OCI-LY1 (cell line): ENCODE measurements at regions not wholly inside any gene's neighbourhood (a gene's known extent, or its start where the extent isn't known, plus 50 kb on each side); places are given as distances from the start of the nearest gene placed in this dataset.

Experiments used
- H2AFZ ChIP-seq: fragments of 200-600 bp; sonication (generic), shearing (Covaris generic); 2 replicates; pipeline ENCODE4 v1.6.0; 2014; ENCODE audit warnings: antibody characterized with exemption, mild to moderate bottlenecking, low read length
- H3F3A ChIP-seq: fragments of 200-600 bp; sonication (generic), shearing (Covaris generic); 2 replicates; pipeline ENCODE4 v1.6.0; 2014; ENCODE audit warnings: mild to moderate bottlenecking, antibody characterized with exemption, low read length, moderate library complexity; ENCODE audit not compliant: insufficient read depth
- H3K27ac ChIP-seq: fragments of 200-600 bp; sonication (generic); 2 replicates; pipeline ENCODE4 v1.5.1; 2014; ENCODE audit warnings: low read length, mixed run types, mild to moderate bottlenecking, low read depth; ENCODE audit not compliant: poor library complexity, severe bottlenecking
- H3K27me3 ChIP-seq: fragments of 200-600 bp; sonication (generic); 2 replicates; pipeline ENCODE4 v1.6.0; 2014; ENCODE audit warnings: antibody characterized with exemption, mild to moderate bottlenecking, low read length, moderate library complexity; ENCODE audit not compliant: insufficient read depth
- H3K36me3 ChIP-seq: fragments of 200-600 bp; sonication (generic); 2 replicates; pipeline ENCODE4 v1.6.1; 2014; ENCODE audit warnings: mild to moderate bottlenecking, antibody characterized with exemption, low read length, moderate library complexity, mixed read lengths; ENCODE audit not compliant: insufficient read depth
- H3K4me1 ChIP-seq: fragments of 200-600 bp; sonication (generic); 2 replicates; pipeline ENCODE4 v1.5.1; 2014; ENCODE audit warnings: mild to moderate bottlenecking, low read length, moderate library complexity; ENCODE audit not compliant: insufficient read depth, severe bottlenecking
- H3K4me2 ChIP-seq: fragments of 200-600 bp; sonication (generic), shearing (Covaris generic); 2 replicates; pipeline ENCODE4 v1.6.1; 2014; ENCODE audit warnings: low read length
- H3K4me3 ChIP-seq: fragments of 200-600 bp; sonication (generic); 2 replicates; pipeline ENCODE4 v1.5.1; 2014; ENCODE audit warnings: low read length, low read depth, mild to moderate bottlenecking, mixed read lengths; ENCODE audit not compliant: poor library complexity, severe bottlenecking
- H3K79me2 ChIP-seq: fragments of 200-600 bp; shearing (Covaris generic); 2 replicates; pipeline ENCODE4 v1.6.1; 2016; ENCODE audit warnings: mixed run types, low read length, mixed read lengths; ENCODE audit not compliant: insufficient read depth
- H3K9ac ChIP-seq: fragments of 200-600 bp; sonication (generic), shearing (Covaris generic); 2 replicates; pipeline ENCODE4 v1.6.1; 2014; ENCODE audit warnings: mild to moderate bottlenecking, low read length, mixed read lengths
- H3K9me2 ChIP-seq: fragments of 200-600 bp; sonication (generic), shearing (Covaris generic); 2 replicates; pipeline ENCODE4 v1.6.1; 2014; ENCODE audit warnings: low read depth, mild to moderate bottlenecking, low read length, mixed read lengths
- H3K9me3 ChIP-seq: fragments of 200-600 bp; shearing (Covaris generic); 2 replicates; pipeline ENCODE4 v1.6.1; 2014; ENCODE audit warnings: low read length, mixed read lengths
- H4K20me1 ChIP-seq: fragments of 200-600 bp; sonication (generic), shearing (Covaris generic); 2 replicates; pipeline ENCODE4 v1.6.0; 2016; ENCODE audit warnings: mild to moderate bottlenecking, low read length; ENCODE audit not compliant: insufficient read depth
- CTCF ChIP-seq: fragments of 200-600 bp; sonication (generic), shearing (Covaris generic); IDR thresholded peaks from 2 replicates; pipeline ENCODE4 v1.5.1; 2017; ENCODE audit warnings: mild to moderate bottlenecking, antibody characterized with exemption, low read length, moderate library complexity, mixed read lengths
- EZH2 ChIP-seq: fragments of 200-600 bp; sonication (generic), shearing (Covaris generic); IDR thresholded peaks from 2 replicates; pipeline ENCODE4 v1.8.0; 2017; ENCODE audit warnings: borderline replicate concordance, mixed run types, mild to moderate bottlenecking, antibody characterized with exemption, low read length, moderate library complexity, mixed read lengths

GRCh38 chr2:42855221-42855970 lies 63.0 kb upstream of the HAAO start:
- TF ChIP-seq EZH2, result no peak
- Histone ChIP-seq H3K36me3 (no peaks in the 10 kb centered on the region), H3K4me1 (no peaks in the 10 kb centered on the region), H3K4me3 (no peak overlapping the region), H2AFZ (no peak overlapping the region), H3K9ac (no peak overlapping the region), H3K79me2 (no peaks in the 10 kb centered on the region), H3K9me3 (no peaks in the 10 kb centered on the region), H3K4me2 (no peak overlapping the region), H3K27me3 (peaks cover 5% of the 10 kb centered on the region; the same call in 1 of the 2 replicates), H4K20me1 (no peaks in the 10 kb centered on the region), H3F3A (no peaks in the 10 kb centered on the region), H3K27ac (no peak overlapping the region), H3K9me2 (no peaks in the 10 kb centered on the region)

GRCh38 chr2:42854207-42854818 lies 61.9 kb upstream of the HAAO start:
- no peak overlapping the region for H3K4me3 ChIP-seq
- H3K9me2 ChIP-seq, result no peaks in the 10 kb centered on the region
- TF ChIP-seq EZH2 (no peak), CTCF (no peak)
- H3K36me3 ChIP-seq, result no peaks in the 10 kb centered on the region
- H2AFZ ChIP-seq, result no peak overlapping the region
- H3K27ac ChIP-seq, result no peak overlapping the region
- no peaks in the 10 kb centered on the region for H3K4me1 ChIP-seq
- no peak overlapping the region for H3K4me2 ChIP-seq
- peaks cover 7% of the 10 kb centered on the region; the same call in 1 of the 2 replicates for H3K27me3 ChIP-seq
- H3K79me2 ChIP-seq, result no peaks in the 10 kb centered on the region
- H4K20me1 ChIP-seq, result no peaks in the 10 kb centered on the region
- H3K9ac ChIP-seq, result no peak overlapping the region
- no peaks in the 10 kb centered on the region for H3K9me3 ChIP-seq
- no peaks in the 10 kb centered on the region for H3F3A ChIP-seq

GRCh38 chr2:42853549-42854206 lies 61.3 kb upstream of the HAAO start:
- no peak for TF ChIP-seq CTCF
- no peak for TF ChIP-seq EZH2
- no peaks in the 10 kb centered on the region for H3K9me3 ChIP-seq
- no peaks in the 10 kb centered on the region for H3K4me1 ChIP-seq
- no peaks in the 10 kb centered on the region for H3K36me3 ChIP-seq
- H3K9me2 ChIP-seq, result no peaks in the 10 kb centered on the region
- H3K79me2 ChIP-seq, result no peaks in the 10 kb centered on the region
- no peaks in the 10 kb centered on the region for H4K20me1 ChIP-seq
- no peaks in the 10 kb centered on the region for H3F3A ChIP-seq
- no peak overlapping the region for H3K4me3 ChIP-seq
- no peak overlapping the region for H3K27ac ChIP-seq
- H3K9ac ChIP-seq, result no peak overlapping the region
- H2AFZ ChIP-seq, result no peak overlapping the region
- H3K4me2 ChIP-seq, result no peak overlapping the region
- H3K27me3 ChIP-seq, result peaks cover 7% of the 10 kb centered on the region; the same call in 1 of the 2 replicates
